SK-N-SH treated with all-trans-retinoic acid at 6 μM for 48 hours (cell line): ENCODE measurements at regions not wholly inside any gene's neighbourhood (a gene's known extent, or its start where the extent isn't known, plus 50 kb on each side); places are given as distances from the start of the nearest gene placed in this dataset.

Source experiments
- ARNTL ChIP-seq: fragments of 450-650 bp; formaldehyde crosslinking; IDR thresholded peaks from 2 replicates; pipeline ENCODE4 v1.5.0; 2020; ENCODE audit warnings: low read depth, mild to moderate bottlenecking, moderate library complexity, borderline replicate concordance
- ISL1 ChIP-seq: fragments of 250-450 bp; sonication (Bioruptor Pico); IDR thresholded peaks from 2 replicates; pipeline ENCODE4 v2.1.2; 2022; ENCODE audit warnings: mild to moderate bottlenecking, moderate library complexity
- PATZ1 ChIP-seq: fragments of 250-450 bp; sonication (Bioruptor Pico); IDR thresholded peaks from 2 replicates; pipeline ENCODE4 v1.8.0; 2020; ENCODE audit warnings: mild to moderate bottlenecking, moderate library complexity, borderline replicate concordance
- RARB ChIP-seq: fragments of 250-450 bp; sonication (Bioruptor Pico); IDR thresholded peaks from 2 replicates; pipeline ENCODE4 v1.8.0; 2021; ENCODE audit warnings: mild to moderate bottlenecking, moderate library complexity
- SNAI2 ChIP-seq: fragments of 250-450 bp; sonication (Bioruptor Pico); IDR thresholded peaks from 2 replicates; pipeline ENCODE4 v1.5.0; 2020; ENCODE audit warnings: mild to moderate bottlenecking, moderate library complexity
- TCF4 ChIP-seq: fragments of 250-450 bp; sonication (Bioruptor Pico); IDR thresholded peaks from 2 replicates; pipeline ENCODE4 v1.8.0; 2021; ENCODE audit warnings: mild to moderate bottlenecking, moderate library complexity, borderline replicate concordance
- ZFP3 ChIP-seq: fragments of 250-450 bp; sonication (Bioruptor Pico); IDR thresholded peaks from 2 replicates; pipeline ENCODE4 v1.5.0; 2020; ENCODE audit warnings: mild to moderate bottlenecking, moderate library complexity
- ZNF565 ChIP-seq: fragments of 450-650 bp; formaldehyde crosslinking; conservative IDR thresholded peaks from 2 replicates; pipeline ENCODE4 v1.5.0; 2020; ENCODE audit warnings: low read depth, mild to moderate bottlenecking, moderate library complexity
- ZNF70 ChIP-seq: fragments of 450-650 bp; formaldehyde crosslinking; IDR thresholded peaks from 2 replicates; pipeline ENCODE4 v1.5.0; 2020; ENCODE audit warnings: mild to moderate bottlenecking, moderate library complexity
- TF ChIP-seq, protein P1 (sequence below): fragments of 250-450 bp; sonication (Bioruptor Pico); IDR thresholded peaks from 2 replicates; pipeline ENCODE4 v1.8.0; 2021; ENCODE audit warnings: low read depth, mild to moderate bottlenecking, moderate library complexity, borderline replicate concordance
- TF ChIP-seq, protein P2 (sequence below): fragments of 250-450 bp; sonication (Bioruptor Pico); IDR thresholded peaks from 2 replicates; pipeline ENCODE4 v1.5.1; 2021; ENCODE audit warnings: mild to moderate bottlenecking, moderate library complexity
- TF ChIP-seq, protein P3 (sequence below): fragments of 250-450 bp; sonication (Bioruptor Pico); IDR thresholded peaks from 2 replicates; pipeline ENCODE4 v1.5.1; 2020; ENCODE audit warnings: low read depth, mild to moderate bottlenecking, moderate library complexity

DNA sequence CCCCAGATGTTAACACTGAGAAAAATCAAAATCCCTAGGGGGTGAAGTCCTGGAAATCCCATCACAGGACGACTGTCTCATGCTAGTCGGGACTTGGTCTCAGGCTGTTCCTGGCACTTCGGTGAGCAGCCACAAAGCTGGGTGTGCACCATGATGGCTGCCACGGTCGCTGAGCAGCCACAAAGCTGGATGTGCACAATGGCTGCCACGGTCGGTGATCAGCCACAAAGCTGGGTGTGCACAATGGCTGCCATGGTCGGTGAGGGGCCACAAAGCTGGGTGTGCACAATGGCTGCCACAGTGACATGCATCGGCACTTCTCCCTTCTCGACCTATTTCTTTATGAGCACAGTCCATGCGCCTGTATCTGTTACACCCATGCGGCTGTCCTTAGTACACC is 505.1 kb downstream of the TCERG1L start:
- TF ChIP-seq TCF4 = no peak
- TF ChIP-seq SNAI2 = no peak
- TF ChIP-seq RARB (CRISPR knock-in tag) = no peak
- TF ChIP-seq ZFP3 = no peak
- no peak for TF ChIP-seq PATZ1 (CRISPR knock-in tag)
- TF ChIP-seq ZNF70 (CRISPR knock-in tag) = no peak
- no peak for TF ChIP-seq ARNTL
- TF ChIP-seq, protein P1, sequence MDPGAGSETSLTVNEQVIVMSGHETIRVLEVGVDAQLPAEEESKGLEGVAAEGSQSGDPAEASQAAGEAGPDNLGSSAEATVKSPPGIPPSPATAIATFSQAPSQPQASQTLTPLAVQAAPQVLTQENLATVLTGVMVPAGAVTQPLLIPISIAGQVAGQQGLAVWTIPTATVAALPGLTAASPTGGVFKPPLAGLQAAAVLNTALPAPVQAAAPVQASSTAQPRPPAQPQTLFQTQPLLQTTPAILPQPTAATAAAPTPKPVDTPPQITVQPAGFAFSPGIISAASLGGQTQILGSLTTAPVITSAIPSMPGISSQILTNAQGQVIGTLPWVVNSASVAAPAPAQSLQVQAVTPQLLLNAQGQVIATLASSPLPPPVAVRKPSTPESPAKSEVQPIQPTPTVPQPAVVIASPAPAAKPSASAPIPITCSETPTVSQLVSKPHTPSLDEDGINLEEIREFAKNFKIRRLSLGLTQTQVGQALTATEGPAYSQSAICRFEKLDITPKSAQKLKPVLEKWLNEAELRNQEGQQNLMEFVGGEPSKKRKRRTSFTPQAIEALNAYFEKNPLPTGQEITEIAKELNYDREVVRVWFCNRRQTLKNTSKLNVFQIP (CRISPR knock-in tag) = no peak
- TF ChIP-seq ISL1 (CRISPR knock-in tag) = no peak
- TF ChIP-seq, protein P2, sequence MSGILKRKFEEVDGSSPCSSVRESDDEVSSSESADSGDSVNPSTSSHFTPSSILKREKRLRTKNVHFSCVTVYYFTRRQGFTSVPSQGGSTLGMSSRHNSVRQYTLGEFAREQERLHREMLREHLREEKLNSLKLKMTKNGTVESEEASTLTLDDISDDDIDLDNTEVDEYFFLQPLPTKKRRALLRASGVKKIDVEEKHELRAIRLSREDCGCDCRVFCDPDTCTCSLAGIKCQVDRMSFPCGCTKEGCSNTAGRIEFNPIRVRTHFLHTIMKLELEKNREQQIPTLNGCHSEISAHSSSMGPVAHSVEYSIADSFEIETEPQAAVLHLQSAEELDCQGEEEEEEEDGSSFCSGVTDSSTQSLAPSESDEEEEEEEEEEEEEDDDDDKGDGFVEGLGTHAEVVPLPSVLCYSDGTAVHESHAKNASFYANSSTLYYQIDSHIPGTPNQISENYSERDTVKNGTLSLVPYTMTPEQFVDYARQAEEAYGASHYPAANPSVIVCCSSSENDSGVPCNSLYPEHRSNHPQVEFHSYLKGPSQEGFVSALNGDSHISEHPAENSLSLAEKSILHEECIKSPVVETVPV (CRISPR knock-in tag) = no peak
- TF ChIP-seq, protein P3, sequence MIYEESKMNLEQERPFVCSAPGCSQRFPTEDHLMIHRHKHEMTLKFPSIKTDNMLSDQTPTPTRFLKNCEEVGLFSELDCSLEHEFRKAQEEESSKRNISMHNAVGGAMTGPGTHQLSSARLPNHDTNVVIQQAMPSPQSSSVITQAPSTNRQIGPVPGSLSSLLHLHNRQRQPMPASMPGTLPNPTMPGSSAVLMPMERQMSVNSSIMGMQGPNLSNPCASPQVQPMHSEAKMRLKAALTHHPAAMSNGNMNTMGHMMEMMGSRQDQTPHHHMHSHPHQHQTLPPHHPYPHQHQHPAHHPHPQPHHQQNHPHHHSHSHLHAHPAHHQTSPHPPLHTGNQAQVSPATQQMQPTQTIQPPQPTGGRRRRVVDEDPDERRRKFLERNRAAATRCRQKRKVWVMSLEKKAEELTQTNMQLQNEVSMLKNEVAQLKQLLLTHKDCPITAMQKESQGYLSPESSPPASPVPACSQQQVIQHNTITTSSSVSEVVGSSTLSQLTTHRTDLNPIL (CRISPR knock-in tag) = no peak
- no peak for TF ChIP-seq ZNF565
